Neural progenitor cell (in vitro differentiated cells): ENCODE measurements at regions not wholly inside any gene's neighbourhood (a gene's known extent, or its start where the extent isn't known, plus 50 kb on each side); places are given as distances from the start of the nearest gene placed in this dataset.

ENCODE experiments used
- DNase-seq: peaks from one replicate; pipeline ENCODE4 v3.0.0-alpha.2; 2016; ENCODE audit warnings: low spot score
- H2AFZ ChIP-seq: fragments of 200-600 bp; sonication (generic); replicated peaks from 2 replicates; pipeline ENCODE4 v1.6.1; 2016; ENCODE audit warnings: antibody characterized with exemption
- H3F3A ChIP-seq: fragments of 200-600 bp; sonication (generic); 2 replicates; pipeline ENCODE4 v1.6.1; 2016; ENCODE audit warnings: antibody characterized with exemption, low read depth
- H3K27ac ChIP-seq: fragments of 200-600 bp; sonication (generic); 2 replicates; pipeline ENCODE4 v1.5.1; 2016; ENCODE audit warnings: mild to moderate bottlenecking
- H3K27me3 ChIP-seq: fragments of 200-600 bp; sonication (generic); 2 replicates; pipeline ENCODE4 v1.6.1; 2016; ENCODE audit warnings: mild to moderate bottlenecking, moderate library complexity
- H3K36me3 ChIP-seq: fragments of 200-600 bp; sonication (generic); 2 replicates; pipeline ENCODE4 v1.5.1; 2016
- H3K4me1 ChIP-seq: fragments of 200-600 bp; sonication (generic); 2 replicates; pipeline ENCODE4 v1.6.1; 2016; ENCODE audit warnings: mixed run types
- H3K4me2 ChIP-seq: fragments of 200-600 bp; sonication (generic); 2 replicates; pipeline ENCODE4 v1.6.1; 2016
- H3K4me3 ChIP-seq: fragments of 200-600 bp; sonication (generic); 2 replicates; pipeline ENCODE4 v1.5.1; 2016
- H3K79me2 ChIP-seq: fragments of 200-600 bp; sonication (generic); 2 replicates; pipeline ENCODE4 v1.6.1; 2016; ENCODE audit warnings: low read depth
- H3K9ac ChIP-seq: fragments of 200-600 bp; sonication (generic); 2 replicates; pipeline ENCODE4 v1.6.1; 2016
- H3K9me3 ChIP-seq: fragments of 200-600 bp; sonication (generic); 2 replicates; pipeline ENCODE4 v1.5.1; 2016; ENCODE audit warnings: low read depth
- H4K20me1 ChIP-seq: fragments of 200-600 bp; sonication (generic); 2 replicates; pipeline ENCODE4 v1.6.1; 2016; ENCODE audit warnings: low read depth
- H3K27ac Mint-ChIP-seq: 3 replicates; pipeline ENCODE4 v1.8.0; 2021; ENCODE audit warnings: mixed read lengths
- H3K27me3 Mint-ChIP-seq: 2 replicates; pipeline ENCODE4 v1.8.0; 2022; ENCODE audit warnings: low read depth, mild to moderate bottlenecking, inconsistent platforms, moderate library complexity, mixed read lengths; ENCODE audit not compliant: insufficient read depth
- H3K36me3 Mint-ChIP-seq: 3 replicates; pipeline ENCODE4 v1.8.0; 2021; ENCODE audit warnings: mixed read lengths
- H3K4me1 Mint-ChIP-seq: 3 replicates; pipeline ENCODE4 v1.8.0; 2021; ENCODE audit warnings: mixed read lengths
- H3K4me3 Mint-ChIP-seq: 3 replicates; pipeline ENCODE4 v1.8.0; 2021; ENCODE audit warnings: mild to moderate bottlenecking, moderate library complexity, mixed read lengths
- H3K9me3 Mint-ChIP-seq: 3 replicates; pipeline ENCODE4 v1.8.0; 2020; ENCODE audit warnings: mixed read lengths
- EZH2 ChIP-seq: fragments of 200-600 bp; sonication (generic); IDR thresholded peaks from 2 replicates; pipeline ENCODE4 v1.6.1; 2017; ENCODE audit warnings: antibody characterized with exemption, mild to moderate bottlenecking, moderate library complexity
- EZH2phosphoT487 ChIP-seq: fragments of 200-600 bp; sonication (generic); IDR thresholded peaks from 2 replicates; pipeline ENCODE4 v1.6.1; 2017; ENCODE audit warnings: antibody characterized with exemption
- TF ChIP-seq, protein P1 (sequence below): fragments of 200-600 bp; sonication (generic); IDR thresholded peaks from 2 replicates; pipeline ENCODE4 v1.5.1; 2017; ENCODE audit warnings: antibody characterized with exemption, mild to moderate bottlenecking

DNA sequence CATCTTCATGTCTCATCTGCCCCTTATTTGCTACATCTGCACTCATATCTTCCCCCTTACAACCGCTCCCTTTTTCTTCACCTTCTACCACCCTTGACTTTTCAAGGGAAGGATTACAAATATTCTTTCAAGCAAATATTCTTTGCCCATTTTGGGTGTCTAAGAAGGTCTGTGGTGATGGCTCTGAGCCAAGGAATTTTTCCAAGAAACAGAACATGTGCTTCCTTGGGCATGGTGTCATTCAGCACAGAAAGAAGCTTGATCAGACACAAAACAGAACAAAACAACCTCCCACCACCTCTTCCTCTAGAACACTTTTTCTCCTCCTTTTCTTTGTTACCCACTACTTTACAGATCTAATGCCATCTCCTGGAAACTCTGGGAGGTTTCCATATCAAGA lies 313.7 kb downstream of the SATB2 start:
- Histone ChIP-seq H3F3A (no peaks in the 10 kb centered on the region), H3K4me1 (peaks cover 3% of the 10 kb centered on the region), H3K36me3 (no peaks in the 10 kb centered on the region), H3K9ac (no peak overlapping the region), H3K9me3 (no peaks in the 10 kb centered on the region), H4K20me1 (no peaks in the 10 kb centered on the region), H3K4me2 (no peak overlapping the region), H2AFZ (no peak overlapping the region), H3K79me2 (no peaks in the 10 kb centered on the region), H3K4me3 (no peak overlapping the region), H3K27ac (no peak overlapping the region), H3K27me3 (no peaks in the 10 kb centered on the region)
- Mint-ChIP-seq H3K9me3 (peaks cover 2% of the 10 kb centered on the region), H3K27me3 (no peaks in the 10 kb centered on the region), H3K4me1 (peaks cover 3% of the 10 kb centered on the region), H3K36me3 (no peaks in the 10 kb centered on the region), H3K4me3 (no peak overlapping the region), H3K27ac (no peak overlapping the region)
- no peak for DNase-seq
- TF ChIP-seq, protein P1, sequence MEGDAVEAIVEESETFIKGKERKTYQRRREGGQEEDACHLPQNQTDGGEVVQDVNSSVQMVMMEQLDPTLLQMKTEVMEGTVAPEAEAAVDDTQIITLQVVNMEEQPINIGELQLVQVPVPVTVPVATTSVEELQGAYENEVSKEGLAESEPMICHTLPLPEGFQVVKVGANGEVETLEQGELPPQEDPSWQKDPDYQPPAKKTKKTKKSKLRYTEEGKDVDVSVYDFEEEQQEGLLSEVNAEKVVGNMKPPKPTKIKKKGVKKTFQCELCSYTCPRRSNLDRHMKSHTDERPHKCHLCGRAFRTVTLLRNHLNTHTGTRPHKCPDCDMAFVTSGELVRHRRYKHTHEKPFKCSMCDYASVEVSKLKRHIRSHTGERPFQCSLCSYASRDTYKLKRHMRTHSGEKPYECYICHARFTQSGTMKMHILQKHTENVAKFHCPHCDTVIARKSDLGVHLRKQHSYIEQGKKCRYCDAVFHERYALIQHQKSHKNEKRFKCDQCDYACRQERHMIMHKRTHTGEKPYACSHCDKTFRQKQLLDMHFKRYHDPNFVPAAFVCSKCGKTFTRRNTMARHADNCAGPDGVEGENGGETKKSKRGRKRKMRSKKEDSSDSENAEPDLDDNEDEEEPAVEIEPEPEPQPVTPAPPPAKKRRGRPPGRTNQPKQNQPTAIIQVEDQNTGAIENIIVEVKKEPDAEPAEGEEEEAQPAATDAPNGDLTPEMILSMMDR: no peak
- TF ChIP-seq EZH2 (no peak), EZH2phosphoT487 (no peak)

DNA sequence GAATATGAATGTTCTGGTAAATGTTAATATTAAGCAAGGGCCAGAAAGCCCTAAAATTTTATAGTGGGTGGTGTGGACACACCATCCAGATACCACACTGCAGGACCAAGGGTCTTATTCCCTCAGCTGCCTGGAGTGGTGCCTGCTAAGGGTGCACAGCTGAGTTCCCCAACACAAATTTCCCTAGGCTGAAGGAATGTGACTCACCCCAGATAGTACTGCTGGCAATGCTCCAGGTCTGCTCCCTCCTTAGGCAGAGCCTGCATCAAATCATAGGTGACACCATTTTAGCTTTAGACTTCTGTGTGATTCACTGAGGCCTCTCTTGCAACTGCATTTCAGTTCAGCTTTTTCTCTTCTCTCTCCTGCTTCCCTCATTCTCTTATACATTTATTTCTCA lies 321.1 kb downstream of the SATB2 start:
- Histone ChIP-seq H3K9me3 (no peaks in the 10 kb centered on the region), H3F3A (no peaks in the 10 kb centered on the region), H4K20me1 (no peaks in the 10 kb centered on the region), H3K9ac (no peak overlapping the region), H3K27me3 (no peaks in the 10 kb centered on the region), H3K4me3 (no peak overlapping the region), H3K27ac (no peak overlapping the region), H3K4me2 (no peak overlapping the region), H3K36me3 (no peaks in the 10 kb centered on the region), H3K4me1 (no peaks in the 10 kb centered on the region), H3K79me2 (no peaks in the 10 kb centered on the region), H2AFZ (no peak overlapping the region)
- H3K4me1 Mint-ChIP-seq: no peaks in the 10 kb centered on the region
- no peak for DNase-seq
- TF ChIP-seq, protein P1: no peak
- TF ChIP-seq EZH2: no peak
- TF ChIP-seq EZH2phosphoT487: no peak
- no peaks in the 10 kb centered on the region for H3K36me3 Mint-ChIP-seq
- no peaks in the 10 kb centered on the region for H3K9me3 Mint-ChIP-seq
- H3K27ac Mint-ChIP-seq: no peak overlapping the region
- no peaks in the 10 kb centered on the region for H3K27me3 Mint-ChIP-seq
- H3K4me3 Mint-ChIP-seq: no peak overlapping the region

DNA sequence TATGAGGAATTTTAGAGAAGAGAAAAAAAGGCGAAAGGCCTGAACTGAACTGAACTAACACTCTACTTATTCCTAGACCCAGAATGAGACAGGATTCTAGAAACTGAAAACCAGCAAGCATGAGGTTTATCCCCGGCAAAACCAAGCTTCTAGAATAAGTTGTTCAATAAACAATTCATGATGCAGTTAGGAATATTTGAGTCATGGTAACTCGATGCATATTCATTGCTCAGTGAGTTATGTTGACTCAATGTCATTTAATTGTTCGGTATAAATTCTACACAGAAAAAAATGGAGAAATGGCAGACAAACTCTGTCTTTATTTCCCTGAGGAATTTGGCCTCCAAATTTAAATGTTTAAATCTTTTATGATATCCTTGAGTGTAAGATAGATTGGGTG lies 321.5 kb downstream of the SATB2 start:
- Histone ChIP-seq H2AFZ (no peak overlapping the region), H3K27ac (no peak overlapping the region), H3K79me2 (no peaks in the 10 kb centered on the region), H3F3A (no peaks in the 10 kb centered on the region), H3K4me1 (no peaks in the 10 kb centered on the region), H3K9me3 (no peaks in the 10 kb centered on the region), H4K20me1 (no peaks in the 10 kb centered on the region), H3K4me3 (no peak overlapping the region), H3K36me3 (no peaks in the 10 kb centered on the region), H3K4me2 (no peak overlapping the region), H3K27me3 (no peaks in the 10 kb centered on the region), H3K9ac (no peak overlapping the region)
- H3K4me1 Mint-ChIP-seq: peaks cover 4% of the 10 kb centered on the region
- H3K9me3 Mint-ChIP-seq: no peaks in the 10 kb centered on the region
- TF ChIP-seq, protein P1: no peak
- TF ChIP-seq EZH2phosphoT487 (no peak), EZH2 (no peak)
- H3K27me3 Mint-ChIP-seq: no peaks in the 10 kb centered on the region
- H3K4me3 Mint-ChIP-seq: no peak overlapping the region
- no peaks in the 10 kb centered on the region for H3K36me3 Mint-ChIP-seq
- H3K27ac Mint-ChIP-seq: no peak overlapping the region
- DNase-seq: no peak

DNA sequence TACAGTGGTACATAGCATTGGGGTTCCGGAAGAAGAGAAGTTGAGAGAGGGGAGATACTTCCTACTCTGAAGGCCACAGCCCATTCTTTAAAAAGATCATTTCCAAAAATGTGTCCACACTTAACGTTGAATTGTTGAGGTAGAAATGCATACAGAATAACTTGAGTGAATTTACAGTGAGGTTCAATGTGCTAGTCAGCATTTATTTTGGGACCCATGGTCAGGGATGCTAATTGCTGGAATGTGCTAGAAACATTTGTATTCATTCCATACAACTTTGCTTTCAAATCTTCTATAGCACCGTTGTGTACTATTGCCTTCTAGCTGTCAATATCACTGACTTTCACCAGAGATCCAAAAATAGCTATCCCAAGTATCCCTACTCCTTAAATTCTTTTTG lies 325.9 kb downstream of the SATB2 start:
- DNase-seq: no peak
- H3K9me3 Mint-ChIP-seq: no peaks in the 10 kb centered on the region
- H3K4me1 ChIP-seq: no peaks in the 10 kb centered on the region
- H3K27ac Mint-ChIP-seq: no peak overlapping the region
- H3K36me3 ChIP-seq: no peaks in the 10 kb centered on the region
- peaks cover 6% of the 10 kb centered on the region for H3K4me1 Mint-ChIP-seq
- no peak overlapping the region for H3K4me2 ChIP-seq
- H2AFZ ChIP-seq: no peak overlapping the region
- H3K27ac ChIP-seq: no peak overlapping the region
- H3F3A ChIP-seq: no peaks in the 10 kb centered on the region
- no peaks in the 10 kb centered on the region for H3K27me3 ChIP-seq
- H3K9ac ChIP-seq: no peak overlapping the region
- no peaks in the 10 kb centered on the region for H3K79me2 ChIP-seq
- no peak overlapping the region for H3K4me3 ChIP-seq
- TF ChIP-seq EZH2phosphoT487: no peak
- TF ChIP-seq EZH2: no peak
- TF ChIP-seq, protein P1: no peak
- no peaks in the 10 kb centered on the region for H3K36me3 Mint-ChIP-seq
- H3K27me3 Mint-ChIP-seq: peaks cover 2% of the 10 kb centered on the region
- H4K20me1 ChIP-seq: no peaks in the 10 kb centered on the region
- H3K9me3 ChIP-seq: no peaks in the 10 kb centered on the region
- no peak overlapping the region for H3K4me3 Mint-ChIP-seq
